HepG2 (cell line): ENCODE measurements at regions not wholly inside any gene's neighbourhood (a gene's known extent, or its start where the extent isn't known, plus 50 kb on each side); places are given as distances from the start of the nearest gene placed in this dataset.

Source experiments
- ATAC-seq: fragments of 200-7000 bp; cut with Tn5 transposase; 3 replicates; pipeline ENCODE4 v1.9.1; 2020; ENCODE audit warnings: mild to moderate bottlenecking, moderate library complexity
- BruUV-seq: library from RNA; stranded (reverse); fragments of 400-500 nt; replicated peaks from 2 replicates; lab custom pipeline; 2021; lab: Mats Ljungman, UMichigan
- CTCF ChIA-PET: fragments of 300-600 bp; formaldehyde crosslinking; extraction: SDS; loops from one replicate; lab custom pipeline; 2021; ENCODE audit warnings: low total read pairs, inconsistent platforms, low intra/inter-chr PET ratio; lab: Yijun Ruan, JAX
- POLR2A ChIA-PET: fragments of 350-600 bp; sonication (Branson Sonifier 250); formaldehyde crosslinking; loops from one replicate; lab custom pipeline; 2020; ENCODE audit warnings: antibody characterized with exemption, inconsistent platforms; lab: Yijun Ruan, JAX
- DNase-seq: peaks from one replicate; pipeline ENCODE4 v3.0.0-alpha.2; 2015; ENCODE audit warnings: low spot score
- FAIRE-seq: peaks from 3 replicates; lab custom pipeline; 2011; peaks lifted over from hg19 to GRCh38; lab: Jason Lieb, UNC
- H2AFZ ChIP-seq: one replicate; pipeline ENCODE4 v1.6.1; 2011; ENCODE audit warnings: low read length, inconsistent platforms
- H3K27ac ChIP-seq: fragments of 300-600 bp; 3 replicates; pipeline ENCODE4 v1.8.0; 2011; ENCODE audit warnings: mixed run types, mild to moderate bottlenecking, mixed read lengths, low read length, inconsistent platforms; ENCODE audit not compliant: insufficient read depth; ENCODE audit errors: extremely low read length
- H3K27me3 ChIP-seq, 2 experiments: fragments of 200-600 bp in 1 of 2; 2 replicates in 1 of 2; 3 replicates in 1 of 2; pipeline versions ENCODE4 v1.6.0 to v1.8.0; 2011; ENCODE audit warnings: low read length in 2 of 2, mild to moderate bottlenecking in 2 of 2, moderate library complexity in 2 of 2, inconsistent platforms in 1 of 2; ENCODE audit not compliant: insufficient read depth in 2 of 2, control insufficient read depth in 1 of 2
- H3K36me3 ChIP-seq, 2 experiments: fragments of 200-600 bp in 1 of 2; replicated peaks in 1 of 2; 2 replicates in 1 of 2; 3 replicates in 1 of 2; pipeline versions ENCODE4 v1.5.1 to v1.8.0; 2011; ENCODE audit warnings: low read length in 2 of 2, inconsistent platforms in 1 of 2; ENCODE audit not compliant: insufficient read depth in 2 of 2, control insufficient read depth in 1 of 2
- H3K4me1 ChIP-seq: 2 replicates; pipeline ENCODE4 v1.5.1; 2012; ENCODE audit warnings: low read length, inconsistent platforms; ENCODE audit not compliant: insufficient read depth
- H3K4me2 ChIP-seq: 2 replicates; pipeline ENCODE4 v1.6.0; 2011; ENCODE audit warnings: low read depth, low read length, inconsistent platforms
- H3K4me3 ChIP-seq, 3 experiments: fragments of 200-600 bp in 1 of 3; sonication (generic), shearing (Covaris generic) in 1 of 3; replicated peaks in 1 of 3; 2 replicates each; pipeline ENCODE4 v1.5.1; 2011 to 2016; ENCODE audit warnings: low read length in 3 of 3, inconsistent platforms in 2 of 3, low read depth in 2 of 3, mild to moderate bottlenecking in 2 of 3, control low read depth in 1 of 3, mixed read lengths in 1 of 3; ENCODE audit not compliant: insufficient read depth in 1 of 3
- H3K79me2 ChIP-seq: one replicate; pipeline ENCODE4 v1.6.1; 2011; ENCODE audit warnings: low read length, inconsistent platforms; ENCODE audit not compliant: insufficient read depth
- H3K9ac ChIP-seq: 2 replicates; pipeline ENCODE4 v1.6.0; 2011; ENCODE audit warnings: mild to moderate bottlenecking, low read depth, low read length, inconsistent platforms; ENCODE audit not compliant: insufficient read depth
- H3K9me3 ChIP-seq: 2 replicates; pipeline ENCODE4 v1.5.1; 2012; ENCODE audit warnings: mild to moderate bottlenecking, low read length
- H4K20me1 ChIP-seq: 2 replicates; pipeline ENCODE4 v1.6.0; 2011; ENCODE audit warnings: inconsistent platforms, mild to moderate bottlenecking, low read length, moderate library complexity; ENCODE audit not compliant: insufficient read depth
- ATRX ChIP-seq: sonication (generic); formaldehyde crosslinking; IDR thresholded peaks from 2 replicates; pipeline ENCODE4 v1.4.0; 2020; ENCODE audit warnings: missing genetic modification reagents, borderline replicate concordance
- EHMT2 ChIP-seq: fragments of 200-600 bp; sonication (generic); IDR thresholded peaks from 2 replicates; pipeline ENCODE4 v1.7.0; 2017; ENCODE audit warnings: antibody characterized with exemption, low read depth, low read length, borderline replicate concordance
- ESRRA ChIP-seq: sonication (generic); formaldehyde crosslinking; IDR thresholded peaks from 2 replicates; pipeline ENCODE4 v1.5.1; 2020; ENCODE audit warnings: mild to moderate bottlenecking, low read depth, missing genetic modification reagents
- GABPB1 ChIP-seq: IDR thresholded peaks from 2 replicates; pipeline ENCODE4 v1.6.1; 2016; ENCODE audit warnings: mild to moderate bottlenecking, missing genetic modification reagents, moderate library complexity, missing compliant biosample characterization
- GATAD2A ChIP-seq: IDR thresholded peaks from 2 replicates; pipeline ENCODE4 v1.6.1; 2016
- KAT2B ChIP-seq: fragments of 150-350 bp; IDR thresholded peaks from 2 replicates; pipeline ENCODE4 v1.6.1; 2014; ENCODE audit warnings: low read depth, low read length, borderline replicate concordance
- NFE2L2 ChIP-seq: fragments of 150-350 bp; IDR thresholded peaks from 2 replicates; pipeline ENCODE4 v1.6.1; 2014; ENCODE audit warnings: low read length
- PPARG ChIP-seq: conservative IDR thresholded peaks from 2 replicates; pipeline ENCODE4 v1.6.1; 2016; ENCODE audit warnings: missing biosample characterization, missing genetic modification reagents
- TCF7 ChIP-seq: sonication (generic); IDR thresholded peaks from 2 replicates; pipeline ENCODE4 v1.6.1; 2016; ENCODE audit warnings: antibody characterized with exemption, low read depth
- XRCC5 ChIP-seq: fragments of 200-400 bp; formaldehyde crosslinking; optimal IDR thresholded peaks from 2 replicates; pipeline ENCODE3; 2017; ENCODE audit warnings: mild to moderate bottlenecking, low read length
- ZBED4 ChIP-seq: sonication (generic); formaldehyde crosslinking; IDR thresholded peaks from 2 replicates; pipeline ENCODE4 v1.4.0; 2020; ENCODE audit warnings: missing genetic modification reagents, borderline replicate concordance
- ZBTB20 ChIP-seq: sonication (generic); formaldehyde crosslinking; IDR thresholded peaks from 2 replicates; pipeline ENCODE4 v1.8.1; 2023; ENCODE audit warnings: missing genetic modification reagents, low read depth, mild to moderate bottlenecking, borderline replicate concordance
- ZNF318 ChIP-seq: sonication (generic); formaldehyde crosslinking; IDR thresholded peaks from 2 replicates; pipeline ENCODE4 v1.4.0; 2020; ENCODE audit warnings: mild to moderate bottlenecking, missing genetic modification reagents
- ZSCAN29 ChIP-seq: sonication (generic); formaldehyde crosslinking; conservative IDR thresholded peaks from 2 replicates; pipeline ENCODE4 v1.4.0; 2020; ENCODE audit warnings: mild to moderate bottlenecking, missing genetic modification reagents
- WGBS: methylation state at CpG from one replicate; pipeline ENCODE4 v1.1.6; 2017; ENCODE audit warnings: low lambda C conversion rate; 5-methylcytosine and 5-hydroxymethylcytosine counted together
- in situ Hi-C: cut with HindIII; loops from 2 replicates; pipeline ENCODE4 v1.10.0; 2017; ENCODE audit warnings: low pct_unique_long_range_greater_than_20kb; ENCODE audit not compliant: extremely low pct_ligation_motif_present
- intact Hi-C: fragments of 100-400 bp; cut with micrococcal nuclease; formaldehyde crosslinking; loops from one replicate; pipeline ENCODE4 v1.10.0; 2022; ENCODE audit not compliant: unreplicated experiment

GRCh38 chr2:155846259-155846658 is 486.3 kb downstream of the NR4A2 start (continued):
- no peak for TF ChIP-seq ZBED4
- TF ChIP-seq PPARG (CRISPR knock-in tag): no peak
- no peak for TF ChIP-seq XRCC5
- TF ChIP-seq GATAD2A (CRISPR knock-in tag): no peak
- no peak for TF ChIP-seq TCF7
- no peak for TF ChIP-seq ATRX (CRISPR knock-in tag)

GRCh38 chr2:155844461-155844860 is 488.1 kb downstream of the NR4A2 start:
- no TSS peak for BruUV-seq
- POLR2A ChIA-PET: no interaction called here
- Histone ChIP-seq H4K20me1 (no peaks in the 10 kb centered on the region), H3K4me2 (no peak overlapping the region), H2AFZ (no peak overlapping the region), H3K4me1 (no peaks in the 10 kb centered on the region), H3K27me3 (no peaks in the 10 kb centered on the region), H3K36me3 (no peaks in the 10 kb centered on the region), H3K9me3 (no peaks in the 10 kb centered on the region), H3K79me2 (no peaks in the 10 kb centered on the region), H3K4me3 (no peak overlapping the region), H3K27ac (no peak overlapping the region), H3K9ac (no peak overlapping the region)
- in situ Hi-C loops (no loop called here), intact Hi-C loops (no loop called here)
- no peak for DNase-seq
- no peak for FAIRE-seq
- CTCF ChIA-PET: no interaction called here
- 17% methylated on average over 2 of the region's 2 CpGs for WGBS
- ATAC-seq: no peak
- no peak for TF ChIP-seq KAT2B
- TF ChIP-seq ZBTB20 (CRISPR knock-in tag): no peak
- no peak for TF ChIP-seq NFE2L2
- no peak for TF ChIP-seq GABPB1 (CRISPR knock-in tag)
- TF ChIP-seq EHMT2: no peak
- no peak for TF ChIP-seq ZSCAN29 (CRISPR knock-in tag)
- TF ChIP-seq ESRRA (CRISPR knock-in tag): no peak
- TF ChIP-seq ZNF318 (CRISPR knock-in tag): no peak
